B cell (primary cell): ENCODE measurements at regions not wholly inside any gene's neighbourhood (a gene's known extent, or its start where the extent isn't known, plus 50 kb on each side); places are given as distances from the start of the nearest gene placed in this dataset.

ENCODE experiments used
- CTCF ChIP-seq: fragments of 200-600 bp; IDR thresholded peaks from one replicate; pipeline ENCODE4 v1.8.0; 2022; ENCODE audit warnings: antibody characterized with exemption, mild to moderate bottlenecking
- EZH2 ChIP-seq: IDR thresholded peaks from 2 replicates; pipeline ENCODE4 v1.6.1; 2012; ENCODE audit warnings: borderline replicate concordance, low read depth, mild to moderate bottlenecking, moderate library complexity, low read length; ENCODE audit not compliant: insufficient read depth, poor library complexity, severe bottlenecking

GRCh38 chr1:4165686-4166300 lies 265.7 kb upstream of the C1orf174 start:
- TF ChIP-seq CTCF = no peak
- no peak for TF ChIP-seq EZH2
